Mesenchymal stem cell (in vitro differentiated cells and primary cell): ENCODE measurements at regions not wholly inside any gene's neighbourhood (a gene's known extent, or its start where the extent isn't known, plus 50 kb on each side); places are given as distances from the start of the nearest gene placed in this dataset.

Experiments
- DNase-seq: peaks from one replicate; pipeline ENCODE4 v3.0.0-alpha.2; 2013
- H2AFZ ChIP-seq: one replicate; pipeline ENCODE4 v1.6.1; 2013; ENCODE audit warnings: low read depth, mild to moderate bottlenecking, control low read depth, inconsistent platforms, low read length, moderate library complexity
- H2AK5ac ChIP-seq: 2 replicates; pipeline ENCODE4 v1.6.1; 2013; ENCODE audit warnings: low read length, moderate library complexity, mild to moderate bottlenecking, inconsistent platforms; ENCODE audit not compliant: severe bottlenecking
- H2BK120ac ChIP-seq: one replicate; pipeline ENCODE4 v1.6.1; 2013; ENCODE audit warnings: low read depth, mild to moderate bottlenecking, inconsistent platforms, low read length, moderate library complexity
- H2BK12ac ChIP-seq, 2 experiments: one replicate each; pipeline ENCODE4 v1.6.1; 2013; ENCODE audit warnings: inconsistent platforms in 2 of 2, low read length in 2 of 2, mild to moderate bottlenecking in 2 of 2, moderate library complexity in 2 of 2, control low read depth in 1 of 2
- H2BK15ac ChIP-seq: one replicate; pipeline ENCODE4 v1.6.1; 2013; ENCODE audit warnings: mild to moderate bottlenecking, low read depth, inconsistent platforms; ENCODE audit not compliant: poor library complexity, severe bottlenecking
- H2BK5ac ChIP-seq: 2 replicates; pipeline ENCODE4 v1.6.1; 2013; ENCODE audit warnings: low read depth, mild to moderate bottlenecking, low read length, control low read depth, inconsistent platforms; ENCODE audit not compliant: poor library complexity, severe bottlenecking
- H3K14ac ChIP-seq, 2 experiments: one replicate each; pipeline ENCODE4 v1.6.1; 2013; ENCODE audit warnings: inconsistent platforms in 2 of 2, low read length in 2 of 2, control low read depth in 1 of 2, mild to moderate bottlenecking in 1 of 2, moderate library complexity in 1 of 2
- H3K18ac ChIP-seq, 2 experiments: one replicate each; pipeline ENCODE4 v1.6.1; 2013; ENCODE audit warnings: inconsistent platforms in 2 of 2, low read length in 2 of 2, control low read depth in 1 of 2, low read depth in 1 of 2, mild to moderate bottlenecking in 1 of 2
- H3K23ac ChIP-seq, 2 experiments: one replicate each; pipeline ENCODE4 v1.6.1; 2013; ENCODE audit warnings: inconsistent platforms in 2 of 2, low read length in 2 of 2, mild to moderate bottlenecking in 2 of 2, moderate library complexity in 2 of 2, control low read depth in 1 of 2
- H3K27ac ChIP-seq: 2 replicates; pipeline ENCODE4 v1.5.1; 2013; ENCODE audit warnings: mild to moderate bottlenecking, moderate library complexity, low read length, control low read depth, inconsistent platforms; ENCODE audit not compliant: poor library complexity, severe bottlenecking
- H3K27me3 ChIP-seq, 2 experiments: 2 replicates each; pipeline versions ENCODE4 v1.6.1 to v1.7.0; 2013; ENCODE audit warnings: low read length in 2 of 2, mild to moderate bottlenecking in 2 of 2, moderate library complexity in 2 of 2, control low read depth in 1 of 2, inconsistent platforms in 1 of 2; ENCODE audit not compliant: control insufficient read depth in 1 of 2, insufficient read depth in 1 of 2
- H3K36me3 ChIP-seq, 2 experiments: 2 replicates each; pipeline versions ENCODE4 v1.6.1 to v1.7.0; 2013; ENCODE audit warnings: low read length in 2 of 2, control low read depth in 1 of 2, inconsistent platforms in 1 of 2, low read depth in 1 of 2, mild to moderate bottlenecking in 1 of 2; ENCODE audit not compliant: insufficient read depth in 2 of 2, control insufficient read depth in 1 of 2
- H3K4ac ChIP-seq, 2 experiments: one replicate each; pipeline ENCODE4 v1.6.1; 2013; ENCODE audit warnings: inconsistent platforms in 2 of 2, low read length in 2 of 2, mild to moderate bottlenecking in 2 of 2, moderate library complexity in 2 of 2, control low read depth in 1 of 2, low read depth in 1 of 2
- H3K4me1 ChIP-seq: 2 replicates; pipeline ENCODE4 v1.6.1; 2013; ENCODE audit warnings: low read depth, low read length, control low read depth; ENCODE audit not compliant: control insufficient read depth, insufficient read depth
- H3K4me2 ChIP-seq: 2 replicates; pipeline ENCODE4 v1.6.1; 2013; ENCODE audit warnings: low read length, mild to moderate bottlenecking, inconsistent platforms; ENCODE audit not compliant: poor library complexity, severe bottlenecking
- H3K4me3 ChIP-seq, 2 experiments: 2 replicates each; pipeline versions ENCODE4 v1.5.1 to v1.7.0; 2013; ENCODE audit warnings: low read length in 2 of 2, mild to moderate bottlenecking in 2 of 2, control low read depth in 1 of 2, low read depth in 1 of 2; ENCODE audit not compliant: insufficient read depth in 1 of 2
- H3K79me1 ChIP-seq: replicated peaks from 2 replicates; pipeline ENCODE4 v1.6.1; 2013; ENCODE audit warnings: mild to moderate bottlenecking, control low read depth, low read length, inconsistent platforms; ENCODE audit not compliant: poor library complexity, severe bottlenecking
- H3K9ac ChIP-seq: 2 replicates; pipeline ENCODE4 v1.7.0; 2013; ENCODE audit warnings: mild to moderate bottlenecking, low read length, moderate library complexity
- H3K9me3 ChIP-seq: 2 replicates; pipeline ENCODE4 v1.7.0; 2013; ENCODE audit warnings: mild to moderate bottlenecking, low read length; ENCODE audit not compliant: control insufficient read depth
- H4K8ac ChIP-seq: one replicate; pipeline ENCODE4 v1.6.1; 2013; ENCODE audit warnings: inconsistent platforms, mild to moderate bottlenecking, low read length, moderate library complexity
- H4K91ac ChIP-seq: one replicate; pipeline ENCODE4 v1.6.1; 2013; ENCODE audit warnings: mild to moderate bottlenecking, low read length, inconsistent platforms
- WGBS: methylation state at CpG from one replicate; pipeline ENCODE4 v1.1.7; 2013; ENCODE audit warnings: mixed read lengths; 5-methylcytosine and 5-hydroxymethylcytosine counted together

DNA sequence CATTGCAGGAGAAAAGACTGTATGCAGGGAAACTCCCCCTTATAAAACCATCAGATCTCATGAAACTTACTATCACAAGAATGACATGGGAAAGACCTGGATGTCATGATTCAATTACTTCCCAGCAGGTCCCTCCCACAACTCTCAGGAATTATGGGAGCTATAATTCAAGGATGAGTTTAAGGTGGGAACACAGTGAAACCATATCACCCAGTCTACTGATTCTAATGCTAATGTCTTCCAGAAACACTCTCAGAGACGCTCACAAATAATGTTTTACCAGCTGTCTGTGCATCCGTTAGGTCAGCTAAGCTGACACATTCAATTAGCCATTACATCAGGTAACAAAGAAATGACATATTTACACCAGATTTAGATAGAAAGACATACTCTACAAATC, 637.9 kb downstream of the NLGN4Y start:
- DNase-seq = no peak
- H2BK120ac ChIP-seq = no peak overlapping the region
- H3K27ac ChIP-seq = no peak overlapping the region
- H4K8ac ChIP-seq = no peak overlapping the region
- H3K14ac ChIP-seq = no peak overlapping the region
- H3K9me3 ChIP-seq = no peaks in the 10 kb centered on the region
- no peak overlapping the region for H2BK12ac ChIP-seq
- H3K18ac ChIP-seq = no peak overlapping the region
- H3K4me3 ChIP-seq = no peak overlapping the region
- H3K9ac ChIP-seq = no peak overlapping the region
- 83% methylated on average over 2 of the region's 2 CpGs for WGBS
- no peak overlapping the region for H4K91ac ChIP-seq
- no peak overlapping the region for H2BK5ac ChIP-seq
- H2BK15ac ChIP-seq = no peak overlapping the region
- no peak overlapping the region for H3K23ac ChIP-seq
- H3K27me3 ChIP-seq = no peaks in the 10 kb centered on the region
- H3K4me1 ChIP-seq = no peaks in the 10 kb centered on the region
- no peak overlapping the region for H2AFZ ChIP-seq
- no peaks in the 10 kb centered on the region for H3K79me1 ChIP-seq
- no peak overlapping the region for H3K4ac ChIP-seq
- no peak overlapping the region for H3K4me2 ChIP-seq
- no peaks in the 10 kb centered on the region for H3K36me3 ChIP-seq
- H2AK5ac ChIP-seq = no peak overlapping the region

- Histone ChIP-seq H3K27ac (no peak overlapping the region), H4K91ac (no peak overlapping the region), H2BK5ac (no peak overlapping the region), H2BK12ac (no peak overlapping the region), H3K23ac (no peak overlapping the region), H3K14ac (no peak overlapping the region), H3K4me1 (no peaks in the 10 kb centered on the region), H2BK15ac (no peak overlapping the region), H3K36me3 (no peaks in the 10 kb centered on the region), H3K79me1 (no peaks in the 10 kb centered on the region), H3K4me3 (no peak overlapping the region), H3K4me2 (no peak overlapping the region), H2BK120ac (no peak overlapping the region), H3K27me3 (no peaks in the 10 kb centered on the region), H4K8ac (no peak overlapping the region), H3K9ac (no peak overlapping the region), H2AK5ac (no peak overlapping the region), H3K9me3 (no peaks in the 10 kb centered on the region), H2AFZ (no peak overlapping the region), H3K18ac (no peak overlapping the region), H3K4ac (no peak overlapping the region)
- no CpG with 5 or more reads among the region's 2 CpGs for WGBS
- no peak for DNase-seq
These were observed 655.6 kb downstream of the NLGN4Y start for GRCh38 chrY:15179890-15180289.

GRCh38 chrY:15229056-15229455, 704.7 kb downstream of the NLGN4Y start:
- H3K27ac ChIP-seq = no peak overlapping the region
- no peak overlapping the region for H2AK5ac ChIP-seq
- H2AFZ ChIP-seq = no peak overlapping the region
- H3K23ac ChIP-seq = no peak overlapping the region
- no peak overlapping the region for H3K4ac ChIP-seq
- H2BK15ac ChIP-seq = no peak overlapping the region
- no peak overlapping the region for H4K8ac ChIP-seq
- H2BK5ac ChIP-seq = no peak overlapping the region
- H3K4me3 ChIP-seq = no peak overlapping the region
- no peaks in the 10 kb centered on the region for H3K4me1 ChIP-seq
- no peaks in the 10 kb centered on the region for H3K36me3 ChIP-seq
- WGBS = 44% methylated on average over 2 of the region's 2 CpGs
- no peak overlapping the region for H3K18ac ChIP-seq
- H4K91ac ChIP-seq = no peak overlapping the region
- no peak overlapping the region for H2BK120ac ChIP-seq
- no peak overlapping the region for H3K9ac ChIP-seq
- H3K27me3 ChIP-seq = no peaks in the 10 kb centered on the region
- H3K79me1 ChIP-seq = no peaks in the 10 kb centered on the region
- no peak for DNase-seq
- H3K14ac ChIP-seq = no peak overlapping the region
- no peaks in the 10 kb centered on the region for H3K9me3 ChIP-seq
- no peak overlapping the region for H3K4me2 ChIP-seq
- no peak overlapping the region for H2BK12ac ChIP-seq

- no peaks in the 10 kb centered on the region for H3K27me3 ChIP-seq
- WGBS = 95% methylated on average over 1 of the region's 1 CpG
- H2AFZ ChIP-seq = no peak overlapping the region
These were observed 715.3 kb downstream of the NLGN4Y start for GRCh38 chrY:15239596-15240132.

More at GRCh38 chrY:15239596-15240132, 715.3 kb downstream of the NLGN4Y start:
- Histone ChIP-seq H4K8ac (no peak overlapping the region), H3K9ac (no peak overlapping the region), H3K18ac (no peak overlapping the region), H2AK5ac (no peak overlapping the region), H3K4me3 (no peak overlapping the region), H3K79me1 (no peaks in the 10 kb centered on the region), H3K14ac (no peak overlapping the region), H2BK15ac (no peak overlapping the region), H2BK12ac (no peak overlapping the region), H3K4ac (no peak overlapping the region), H3K4me1 (no peaks in the 10 kb centered on the region), H3K27ac (no peak overlapping the region), H3K4me2 (no peak overlapping the region), H2BK5ac (no peak overlapping the region), H3K9me3 (no peaks in the 10 kb centered on the region), H4K91ac (no peak overlapping the region), H3K23ac (no peak overlapping the region), H2BK120ac (no peak overlapping the region), H3K36me3 (no peaks in the 10 kb centered on the region)
- DNase-seq = no peak
